DOHH2 (cell line): ENCODE measurements at regions not wholly inside any gene's neighbourhood (a gene's known extent, or its start where the extent isn't known, plus 50 kb on each side); places are given as distances from the start of the nearest gene placed in this dataset.

Experiments used
- H3F3A ChIP-seq: fragments of 200-600 bp; sonication (generic), shearing (Covaris generic); 2 replicates; pipeline ENCODE4 v1.6.0; 2016; ENCODE audit warnings: antibody characterized with exemption, mild to moderate bottlenecking; ENCODE audit not compliant: control insufficient read depth, insufficient read depth
- H3K27ac ChIP-seq: fragments of 200-600 bp; sonication (generic); 2 replicates; pipeline ENCODE4 v1.5.1; 2014; ENCODE audit warnings: low read depth, mild to moderate bottlenecking, low read length, moderate library complexity
- H3K27me3 ChIP-seq: fragments of 200-600 bp; sonication (generic); 2 replicates; pipeline ENCODE4 v1.6.1; 2014; ENCODE audit warnings: mild to moderate bottlenecking, low read length, mixed read lengths; ENCODE audit not compliant: control insufficient read depth
- H3K36me3 ChIP-seq: fragments of 200-600 bp; sonication (generic); 2 replicates; pipeline ENCODE4 v1.6.1; 2014; ENCODE audit warnings: mild to moderate bottlenecking, low read length, moderate library complexity, mixed read lengths; ENCODE audit not compliant: control insufficient read depth
- H3K4me1 ChIP-seq: fragments of 200-600 bp; sonication (generic); 2 replicates; pipeline ENCODE4 v1.6.1; 2014; ENCODE audit warnings: mild to moderate bottlenecking, low read length, mixed read lengths; ENCODE audit not compliant: control insufficient read depth
- H3K4me2 ChIP-seq: fragments of 200-600 bp; sonication (generic); 2 replicates; pipeline ENCODE4 v1.6.0; 2014; ENCODE audit warnings: mild to moderate bottlenecking, low read length, moderate library complexity
- H3K4me3 ChIP-seq: fragments of 200-600 bp; sonication (generic); 2 replicates; pipeline ENCODE4 v1.5.1; 2014; ENCODE audit warnings: mild to moderate bottlenecking, low read length, mixed read lengths
- H3K79me2 ChIP-seq: fragments of 200-600 bp; sonication (generic); 2 replicates; pipeline ENCODE4 v1.6.1; 2014; ENCODE audit warnings: mild to moderate bottlenecking, low read length, mixed read lengths; ENCODE audit not compliant: control insufficient read depth
- H3K9me2 ChIP-seq: fragments of 200-600 bp; sonication (generic); replicated peaks from 2 replicates; pipeline ENCODE4 v1.6.1; 2014; ENCODE audit warnings: mild to moderate bottlenecking, low read length, mixed read lengths; ENCODE audit not compliant: control insufficient read depth
- H3K9me3 ChIP-seq: fragments of 200-600 bp; sonication (generic); 2 replicates; pipeline ENCODE4 v1.6.1; 2014; ENCODE audit warnings: antibody characterized with exemption, low read length, mixed read lengths; ENCODE audit not compliant: control insufficient read depth, insufficient read depth
- H4K20me1 ChIP-seq: fragments of 200-600 bp; sonication (generic); 2 replicates; pipeline ENCODE4 v1.6.0; 2014; ENCODE audit warnings: low read depth, mild to moderate bottlenecking, antibody characterized with exemption, low read length, moderate library complexity; ENCODE audit not compliant: control insufficient read depth, insufficient read depth
- CTCF ChIP-seq: fragments of 200-600 bp; sonication (generic); IDR thresholded peaks from one replicate; pipeline ENCODE4 v1.5.1; 2014; ENCODE audit warnings: antibody characterized with exemption, mild to moderate bottlenecking, low read depth, low read length; ENCODE audit not compliant: poor library complexity, severe bottlenecking
- EZH2phosphoT487 ChIP-seq: fragments of 200-600 bp; sonication (generic); IDR thresholded peaks from 2 replicates; pipeline ENCODE4 v1.6.1; 2017; ENCODE audit warnings: borderline replicate concordance, mild to moderate bottlenecking, antibody characterized with exemption, low read length, moderate library complexity, mixed read lengths

GRCh38 chr11:119509969-119510401 is 87.0 kb upstream of the THY1 start:
- TF ChIP-seq CTCF (no peak), EZH2phosphoT487 (no peak)
- peak overlapping the region; percentile 20; the same call in 1 of the 2 replicates for H3K4me2 ChIP-seq
- H3K79me2 ChIP-seq, result no peaks in the 10 kb centered on the region
- no peaks in the 10 kb centered on the region for H4K20me1 ChIP-seq
- H3K27me3 ChIP-seq, result peaks cover 32% of the 10 kb centered on the region
- H3K4me3 ChIP-seq, result no peak overlapping the region
- peaks cover 16% of the 10 kb centered on the region for H3K4me1 ChIP-seq
- no peaks in the 10 kb centered on the region for H3K9me3 ChIP-seq
- no peak overlapping the region for H3K27ac ChIP-seq
- H3F3A ChIP-seq, result no peaks in the 10 kb centered on the region
- no peaks in the 10 kb centered on the region for H3K9me2 ChIP-seq
- H3K36me3 ChIP-seq, result no peaks in the 10 kb centered on the region

DNA sequence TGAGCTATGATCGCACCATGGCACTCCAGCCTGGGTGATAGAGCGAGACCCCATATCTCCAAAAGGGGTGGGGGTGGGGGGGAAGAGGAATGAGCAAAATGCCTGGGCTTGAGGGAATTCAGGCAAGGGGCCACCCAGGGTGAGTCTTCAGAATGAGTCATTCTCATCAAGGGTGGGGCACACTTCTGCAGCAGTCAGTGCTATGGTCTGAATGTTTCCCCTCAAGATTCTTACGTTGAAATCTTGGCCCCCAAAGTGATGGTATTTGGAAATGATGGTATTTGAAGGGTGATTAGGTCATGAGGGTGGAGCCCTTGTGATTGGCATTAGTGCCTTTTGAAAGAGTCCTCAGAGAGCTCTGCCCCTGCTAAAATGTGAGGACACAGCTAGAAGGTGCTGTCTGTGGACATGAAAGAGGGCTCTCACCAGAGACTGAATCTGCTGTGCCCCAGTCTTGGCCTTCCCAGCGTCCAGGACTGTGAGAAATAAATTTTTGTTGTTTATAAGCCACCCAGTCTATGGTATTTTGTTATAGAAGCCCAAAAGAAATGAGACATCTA is 86.4 kb upstream of the THY1 start:
- H3K4me1 ChIP-seq, result peaks cover 16% of the 10 kb centered on the region
- no peak overlapping the region for H3K27ac ChIP-seq
- peak overlapping the region; percentile 20; the same call in 1 of the 2 replicates for H3K4me2 ChIP-seq
- no peaks in the 10 kb centered on the region for H3F3A ChIP-seq
- no peaks in the 10 kb centered on the region for H3K9me3 ChIP-seq
- H3K36me3 ChIP-seq, result no peaks in the 10 kb centered on the region
- peaks cover 29% of the 10 kb centered on the region for H3K27me3 ChIP-seq
- H3K4me3 ChIP-seq, result no peak overlapping the region
- no peak for TF ChIP-seq CTCF
- no peaks in the 10 kb centered on the region for H3K9me2 ChIP-seq
- no peaks in the 10 kb centered on the region for H3K79me2 ChIP-seq
- H4K20me1 ChIP-seq, result no peaks in the 10 kb centered on the region

DNA sequence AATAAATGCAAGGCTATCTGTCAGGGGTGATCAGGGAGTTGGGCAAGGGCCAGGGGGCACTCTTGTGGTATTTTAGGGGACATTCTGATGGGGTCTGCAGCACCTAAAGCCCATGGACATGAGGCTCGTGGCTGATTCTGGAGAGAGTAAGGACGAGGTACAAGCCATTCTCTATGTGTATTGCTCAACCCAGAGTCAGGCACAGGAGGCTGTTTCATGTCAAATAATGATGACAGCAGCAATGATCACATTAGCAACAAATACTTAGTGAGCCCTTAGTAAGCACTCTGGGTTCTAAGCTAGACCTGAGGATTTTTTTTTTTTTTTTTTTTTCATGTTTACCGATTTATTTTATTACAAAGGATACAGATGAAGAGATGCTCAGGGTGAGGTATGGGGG is 83.5 kb upstream of the THY1 start:
- Histone ChIP-seq H3K4me2 (no peak overlapping the region), H3K36me3 (no peaks in the 10 kb centered on the region), H3K9me2 (no peaks in the 10 kb centered on the region), H4K20me1 (no peaks in the 10 kb centered on the region), H3K27ac (no peak overlapping the region), H3K4me1 (peaks cover 13% of the 10 kb centered on the region), H3K9me3 (no peaks in the 10 kb centered on the region), H3K79me2 (no peaks in the 10 kb centered on the region), H3F3A (no peaks in the 10 kb centered on the region), H3K4me3 (no peak overlapping the region), H3K27me3 (peaks cover 3% of the 10 kb centered on the region)
- TF ChIP-seq EZH2phosphoT487, result no peak
- no peak for TF ChIP-seq CTCF
